HEK293 (cell line): ENCODE measurements at regions not wholly inside any gene's neighbourhood (a gene's known extent, or its start where the extent isn't known, plus 50 kb on each side); places are given as distances from the start of the nearest gene placed in this dataset.
"Not testable (repeated sequence)": the region's sequence is repeated elsewhere in the genome, so short reads cannot be mapped to it uniquely, and the experiment has no call there.

ENCODE experiments used
- CTCF ChIA-PET: fragments of 350-600 bp; formaldehyde crosslinking; extraction: SDS; loops from one replicate; lab custom pipeline; 2021; ENCODE audit warnings: antibody characterized with exemption; lab: Yijun Ruan, JAX
- POLR2A ChIA-PET: fragments of 300-600 bp; formaldehyde crosslinking; extraction: SDS; loops from one replicate; lab custom pipeline; 2020; ENCODE audit warnings: antibody characterized with exemption, inconsistent platforms; lab: Yijun Ruan, JAX
- H3K27ac ChIP-seq: fragments of 200-500 bp; sonication (Bioruptor generic); 2 replicates; pipeline ENCODE4 v1.5.1; 2014; ENCODE audit warnings: low read depth, low read length, control low read depth, inconsistent platforms; ENCODE audit errors: extremely low read depth
- H3K36me3 ChIP-seq, 2 experiments: fragments of 200-500 bp in 1 of 2; sonication (Bioruptor generic) in 1 of 2; 1 replicate in 1 of 2; 2 replicates in 1 of 2; pipeline ENCODE4 v1.5.1; 2014 to 2017; ENCODE audit warnings: inconsistent platforms in 2 of 2, low read length in 2 of 2; ENCODE audit not compliant: control insufficient read depth in 2 of 2, insufficient read depth in 1 of 2
- H3K4me1 ChIP-seq: fragments of 200-500 bp; sonication (Bioruptor generic); 2 replicates; pipeline ENCODE4 v1.5.1; 2014; ENCODE audit warnings: mild to moderate bottlenecking, low read length, inconsistent platforms; ENCODE audit not compliant: control insufficient read depth, insufficient read depth
- H3K4me3 ChIP-seq: 2 replicates; pipeline ENCODE4 v1.5.1; 2011; ENCODE audit warnings: low read depth, mild to moderate bottlenecking, control low read depth, low read length, moderate library complexity
- H3K9me3 ChIP-seq: fragments of 200-500 bp; sonication (Bioruptor generic); 2 replicates; pipeline ENCODE4 v1.5.1; 2014; ENCODE audit warnings: low read depth, low read length, inconsistent platforms; ENCODE audit not compliant: control insufficient read depth, insufficient read depth
- GFI1B ChIP-seq: fragments of 450-650 bp; formaldehyde crosslinking; IDR thresholded peaks from 2 replicates; pipeline ENCODE4 v1.5.1; 2016; ENCODE audit warnings: missing biosample characterization, missing genetic modification characterization
- HOXD13 ChIP-seq: sonication (generic); formaldehyde crosslinking; IDR thresholded peaks from 2 replicates; pipeline ENCODE4 v1.8.0; 2022; ENCODE audit warnings: missing genetic modification reagents, borderline replicate concordance
- KLF10 ChIP-seq: fragments of 450-650 bp; IDR thresholded peaks from 2 replicates; pipeline ENCODE4 v1.5.1; 2018; ENCODE audit warnings: missing biosample characterization, mild to moderate bottlenecking, missing genetic modification characterization
- SETDB1 ChIP-seq: IDR thresholded peaks from one replicate; pipeline ENCODE4 v1.6.1; 2017; ENCODE audit warnings: mild to moderate bottlenecking, low read length, moderate library complexity, mixed read lengths; ENCODE audit not compliant: insufficient read length
- ZFP69B ChIP-seq: fragments of 450-650 bp; formaldehyde crosslinking; IDR thresholded peaks from 2 replicates; pipeline ENCODE4 v1.5.1; 2016; ENCODE audit warnings: missing biosample characterization, missing genetic modification characterization
- ZNF114 ChIP-seq: fragments of 450-650 bp; formaldehyde crosslinking; IDR thresholded peaks from 2 replicates; pipeline ENCODE4 v1.5.0; 2017; ENCODE audit warnings: missing biosample characterization, missing genetic modification characterization
- ZNF211 ChIP-seq: fragments of 450-650 bp; formaldehyde crosslinking; IDR thresholded peaks from 2 replicates; pipeline ENCODE4 v1.5.1; 2016; ENCODE audit warnings: low read depth, missing biosample characterization, missing genetic modification characterization
- ZNF416 ChIP-seq: fragments of 450-650 bp; formaldehyde crosslinking; IDR thresholded peaks from 2 replicates; pipeline ENCODE4 v1.5.1; 2016; ENCODE audit warnings: missing biosample characterization, missing genetic modification characterization
- ZNF423 ChIP-seq: fragments of 450-650 bp; formaldehyde crosslinking; IDR thresholded peaks from 2 replicates; pipeline ENCODE4 v1.5.1; 2016; ENCODE audit warnings: missing biosample characterization, missing genetic modification characterization
- TF ChIP-seq, protein P1 (sequence below): fragments of 450-650 bp; formaldehyde crosslinking; optimal IDR thresholded peaks from 2 replicates; pipeline ENCODE3; 2016; ENCODE audit warnings: missing biosample characterization, mild to moderate bottlenecking, missing genetic modification characterization
- TF ChIP-seq, protein P2 (sequence below): fragments of 450-650 bp; formaldehyde crosslinking; IDR thresholded peaks from 2 replicates; pipeline ENCODE4 v1.5.1; 2016; ENCODE audit warnings: missing biosample characterization, missing genetic modification characterization
- TF ChIP-seq, protein P3 (sequence below): fragments of 450-650 bp; formaldehyde crosslinking; IDR thresholded peaks from 2 replicates; pipeline ENCODE4 v1.5.1; 2017; ENCODE audit warnings: missing biosample characterization, missing genetic modification characterization
- TF ChIP-seq, protein P4 (sequence below): fragments of 450-650 bp; formaldehyde crosslinking; IDR thresholded peaks from 2 replicates; pipeline ENCODE4 v1.5.1; 2017; ENCODE audit warnings: missing biosample characterization, missing genetic modification characterization

DNA sequence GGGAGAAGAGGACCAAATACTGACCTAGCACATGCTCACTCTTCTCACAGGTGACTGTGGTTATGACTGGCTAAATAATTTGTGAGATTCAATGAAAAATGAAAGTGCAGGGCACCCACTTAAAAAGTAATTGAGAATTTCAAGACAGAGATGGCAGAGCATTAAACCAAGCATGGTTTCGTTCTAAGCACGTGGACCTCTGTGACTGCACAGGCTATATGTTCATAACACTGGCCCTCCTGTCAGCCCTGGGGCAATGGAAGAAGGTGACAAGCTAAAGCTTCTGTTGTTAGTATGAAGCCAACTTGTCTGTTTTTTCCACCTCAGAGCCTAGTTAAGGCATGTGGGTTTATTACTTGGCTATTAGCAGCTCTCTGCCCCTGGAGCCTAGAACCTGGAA is 130.9 kb downstream of the FASLG start (continued):
- TF ChIP-seq ZNF416 (tag by site-specific recombination), result no peak
- TF ChIP-seq ZNF114 (tag by site-specific recombination), result no peak

DNA sequence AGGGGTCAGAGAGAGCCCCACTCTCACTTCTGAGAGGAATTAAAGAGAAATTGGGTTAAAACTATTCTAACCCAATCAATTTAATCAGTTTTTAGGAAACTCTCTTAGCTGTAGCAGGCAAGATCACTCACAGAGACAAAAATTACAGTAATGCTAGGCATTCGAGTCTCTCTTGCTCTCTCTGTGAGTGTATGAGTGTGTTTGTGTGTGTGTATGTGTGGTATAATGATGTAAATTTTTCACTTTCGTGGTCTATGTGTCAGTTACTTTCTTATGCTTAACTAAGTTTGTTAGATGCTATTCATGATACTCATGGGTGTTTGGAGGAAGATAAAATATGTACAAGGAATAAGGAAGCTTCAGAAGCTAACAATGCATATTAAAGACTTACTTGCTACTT is 131.3 kb downstream of the FASLG start:
- H3K27ac ChIP-seq, result no peak overlapping the region
- TF ChIP-seq GFI1B (tag by site-specific recombination), result no peak
- TF ChIP-seq ZNF211 (tag by site-specific recombination), result no peak
- no peak for TF ChIP-seq SETDB1
- no peak overlapping the region for H3K4me3 ChIP-seq
- ChIA-PET CTCF (interaction anchor here (0.6 kb wide), 1 partner anchor 9 kb away, joined by 6 read pairs; no protein-coding TSS in a partner anchor), POLR2A (no interaction called here)
- H3K9me3 ChIP-seq, result no peaks in the 10 kb centered on the region
- no peaks in the 10 kb centered on the region for H3K36me3 ChIP-seq
- no peaks in the 10 kb centered on the region for H3K4me1 ChIP-seq

DNA sequence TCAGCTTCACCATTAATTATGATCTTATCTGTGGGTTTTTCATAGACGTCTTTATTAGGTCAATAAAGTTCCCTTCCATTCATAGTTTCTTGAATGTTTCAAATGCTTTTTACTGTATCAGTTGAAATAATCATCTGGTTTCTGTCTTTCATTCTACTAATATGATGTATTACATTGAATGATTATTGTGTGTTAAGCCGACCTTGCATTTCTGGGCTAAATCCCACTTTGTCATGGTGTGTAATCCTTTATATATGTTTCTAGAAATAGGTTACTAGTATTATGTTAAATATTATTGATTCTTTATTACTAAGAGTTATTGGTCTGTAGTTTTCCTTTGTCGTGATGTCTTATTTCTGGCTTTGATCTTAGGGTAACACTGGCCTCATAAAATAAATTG is 134.9 kb downstream of the FASLG start:
- no peaks in the 10 kb centered on the region for H3K4me1 ChIP-seq
- TF ChIP-seq, protein P1, sequence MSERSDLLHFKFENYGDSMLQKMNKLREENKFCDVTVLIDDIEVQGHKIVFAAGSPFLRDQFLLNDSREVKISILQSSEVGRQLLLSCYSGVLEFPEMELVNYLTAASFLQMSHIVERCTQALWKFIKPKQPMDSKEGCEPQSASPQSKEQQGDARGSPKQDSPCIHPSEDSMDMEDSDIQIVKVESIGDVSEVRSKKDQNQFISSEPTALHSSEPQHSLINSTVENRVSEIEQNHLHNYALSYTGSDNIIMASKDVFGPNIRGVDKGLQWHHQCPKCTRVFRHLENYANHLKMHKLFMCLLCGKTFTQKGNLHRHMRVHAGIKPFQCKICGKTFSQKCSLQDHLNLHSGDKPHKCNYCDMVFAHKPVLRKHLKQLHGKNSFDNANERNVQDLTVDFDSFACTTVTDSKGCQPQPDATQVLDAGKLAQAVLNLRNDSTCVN (tag by site-specific recombination), result no peak
- TF ChIP-seq ZNF423 (no peak), HOXD13 (CRISPR knock-in tag) (no peak), ZFP69B (no peak)
- TF ChIP-seq, protein P2, sequence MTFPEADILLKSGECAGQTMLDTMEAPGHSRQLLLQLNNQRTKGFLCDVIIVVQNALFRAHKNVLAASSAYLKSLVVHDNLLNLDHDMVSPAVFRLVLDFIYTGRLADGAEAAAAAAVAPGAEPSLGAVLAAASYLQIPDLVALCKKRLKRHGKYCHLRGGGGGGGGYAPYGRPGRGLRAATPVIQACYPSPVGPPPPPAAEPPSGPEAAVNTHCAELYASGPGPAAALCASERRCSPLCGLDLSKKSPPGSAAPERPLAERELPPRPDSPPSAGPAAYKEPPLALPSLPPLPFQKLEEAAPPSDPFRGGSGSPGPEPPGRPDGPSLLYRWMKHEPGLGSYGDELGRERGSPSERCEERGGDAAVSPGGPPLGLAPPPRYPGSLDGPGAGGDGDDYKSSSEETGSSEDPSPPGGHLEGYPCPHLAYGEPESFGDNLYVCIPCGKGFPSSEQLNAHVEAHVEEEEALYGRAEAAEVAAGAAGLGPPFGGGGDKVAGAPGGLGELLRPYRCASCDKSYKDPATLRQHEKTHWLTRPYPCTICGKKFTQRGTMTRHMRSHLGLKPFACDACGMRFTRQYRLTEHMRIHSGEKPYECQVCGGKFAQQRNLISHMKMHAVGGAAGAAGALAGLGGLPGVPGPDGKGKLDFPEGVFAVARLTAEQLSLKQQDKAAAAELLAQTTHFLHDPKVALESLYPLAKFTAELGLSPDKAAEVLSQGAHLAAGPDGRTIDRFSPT, result no peak
- TF ChIP-seq, protein P3, sequence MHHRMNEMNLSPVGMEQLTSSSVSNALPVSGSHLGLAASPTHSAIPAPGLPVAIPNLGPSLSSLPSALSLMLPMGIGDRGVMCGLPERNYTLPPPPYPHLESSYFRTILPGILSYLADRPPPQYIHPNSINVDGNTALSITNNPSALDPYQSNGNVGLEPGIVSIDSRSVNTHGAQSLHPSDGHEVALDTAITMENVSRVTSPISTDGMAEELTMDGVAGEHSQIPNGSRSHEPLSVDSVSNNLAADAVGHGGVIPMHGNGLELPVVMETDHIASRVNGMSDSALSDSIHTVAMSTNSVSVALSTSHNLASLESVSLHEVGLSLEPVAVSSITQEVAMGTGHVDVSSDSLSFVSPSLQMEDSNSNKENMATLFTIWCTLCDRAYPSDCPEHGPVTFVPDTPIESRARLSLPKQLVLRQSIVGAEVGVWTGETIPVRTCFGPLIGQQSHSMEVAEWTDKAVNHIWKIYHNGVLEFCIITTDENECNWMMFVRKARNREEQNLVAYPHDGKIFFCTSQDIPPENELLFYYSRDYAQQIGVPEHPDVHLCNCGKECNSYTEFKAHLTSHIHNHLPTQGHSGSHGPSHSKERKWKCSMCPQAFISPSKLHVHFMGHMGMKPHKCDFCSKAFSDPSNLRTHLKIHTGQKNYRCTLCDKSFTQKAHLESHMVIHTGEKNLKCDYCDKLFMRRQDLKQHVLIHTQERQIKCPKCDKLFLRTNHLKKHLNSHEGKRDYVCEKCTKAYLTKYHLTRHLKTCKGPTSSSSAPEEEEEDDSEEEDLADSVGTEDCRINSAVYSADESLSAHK (tag by site-specific recombination), result no peak
- TF ChIP-seq, all 188 proteins: peak for 0
- POLR2A ChIA-PET, result no interaction called here
- Histone ChIP-seq H3K36me3 (no peaks in the 10 kb centered on the region), H3K27ac (no peak overlapping the region), H3K4me3 (no peak overlapping the region), H3K9me3 (no peaks in the 10 kb centered on the region)
- CTCF ChIA-PET, result interaction anchor here (0.6 to 1.0 kb wide), 2 partner anchors 408 to 1321 kb away, joined by 3 read pairs; no protein-coding TSS in a partner anchor

DNA sequence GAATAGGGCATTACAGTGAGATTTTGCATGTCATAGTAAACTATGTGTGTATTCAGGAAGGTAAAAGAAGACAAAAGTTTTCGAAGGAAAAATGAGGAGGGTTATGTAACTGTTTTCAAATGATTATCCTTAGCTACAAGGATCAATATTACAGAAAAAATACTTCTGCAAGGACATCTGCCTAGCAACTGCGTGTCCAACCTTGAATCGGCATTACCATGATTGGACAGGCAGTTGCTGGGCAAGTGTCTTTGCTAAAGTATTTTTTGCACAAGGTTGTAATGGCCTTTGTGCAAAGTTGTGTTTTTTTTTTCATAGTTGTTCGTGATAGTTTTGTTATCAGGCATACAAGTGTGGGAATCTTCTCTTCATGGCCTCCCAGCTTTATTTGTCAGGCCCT is 136.8 kb downstream of the FASLG start:
- Histone ChIP-seq H3K4me1 (no peaks in the 10 kb centered on the region), H3K9me3 (no peaks in the 10 kb centered on the region), H3K27ac (no peak overlapping the region), H3K36me3 (no peaks in the 10 kb centered on the region), H3K4me3 (no peak overlapping the region)
- POLR2A ChIA-PET, result no interaction called here
- CTCF ChIA-PET, result interaction anchor here (1.1 kb wide), 1 partner anchor 54 kb away, joined by 3 read pairs; no protein-coding TSS in a partner anchor
- TF ChIP-seq, protein P4, sequence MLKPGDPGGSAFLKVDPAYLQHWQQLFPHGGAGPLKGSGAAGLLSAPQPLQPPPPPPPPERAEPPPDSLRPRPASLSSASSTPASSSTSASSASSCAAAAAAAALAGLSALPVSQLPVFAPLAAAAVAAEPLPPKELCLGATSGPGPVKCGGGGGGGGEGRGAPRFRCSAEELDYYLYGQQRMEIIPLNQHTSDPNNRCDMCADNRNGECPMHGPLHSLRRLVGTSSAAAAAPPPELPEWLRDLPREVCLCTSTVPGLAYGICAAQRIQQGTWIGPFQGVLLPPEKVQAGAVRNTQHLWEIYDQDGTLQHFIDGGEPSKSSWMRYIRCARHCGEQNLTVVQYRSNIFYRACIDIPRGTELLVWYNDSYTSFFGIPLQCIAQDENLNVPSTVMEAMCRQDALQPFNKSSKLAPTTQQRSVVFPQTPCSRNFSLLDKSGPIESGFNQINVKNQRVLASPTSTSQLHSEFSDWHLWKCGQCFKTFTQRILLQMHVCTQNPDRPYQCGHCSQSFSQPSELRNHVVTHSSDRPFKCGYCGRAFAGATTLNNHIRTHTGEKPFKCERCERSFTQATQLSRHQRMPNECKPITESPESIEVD, result no peak
- TF ChIP-seq KLF10 (tag by site-specific recombination), result no peak

DNA sequence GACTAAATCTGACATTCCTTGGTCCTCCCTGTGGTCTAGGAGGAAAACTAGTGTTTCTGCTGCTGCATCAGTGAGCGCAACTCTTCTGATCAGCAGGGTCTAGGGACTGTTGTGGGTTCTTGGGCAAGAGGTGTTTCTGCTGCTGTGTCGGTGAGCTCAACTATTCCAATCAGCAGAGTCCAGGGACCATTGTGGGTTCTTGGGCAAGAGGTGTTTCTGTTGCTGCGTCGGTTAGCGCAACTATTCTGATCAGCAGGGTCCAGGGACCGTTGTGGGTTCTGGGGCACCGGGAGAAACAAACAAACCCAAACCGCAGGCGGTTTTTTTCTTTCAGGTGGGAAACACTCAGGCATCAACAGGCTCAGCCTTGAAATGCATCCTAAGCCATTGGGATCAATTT is 140.9 kb downstream of the FASLG start:
- CTCF ChIA-PET, result interaction anchor here (0.6 kb wide), 1 partner anchor 9 kb away, joined by 6 read pairs; no protein-coding TSS in a partner anchor
- H3K4me3 ChIP-seq, H3K9me3 ChIP-seq, H3K4me1 ChIP-seq, H3K36me3 ChIP-seq, H3K27ac ChIP-seq, POLR2A ChIA-PET: not testable (repeated sequence)
